GM19238 (cell line): ENCODE measurements at regions not wholly inside any gene's neighbourhood (a gene's known extent, or its start where the extent isn't known, plus 50 kb on each side); places are given as distances from the start of the nearest gene placed in this dataset.
"Not testable (repeated sequence)": the region's sequence is repeated elsewhere in the genome, so short reads cannot be mapped to it uniquely, and the experiment has no call there.

Experiments used
- DNase-seq: peaks from one replicate; pipeline ENCODE4 v3.0.0; 2011; ENCODE audit warnings: low spot score; ENCODE audit not compliant: insufficient read length

GRCh38 chr18:22813648-22814328 lies 119.3 kb upstream of the RBBP8 start:
- DNase-seq: no peak

- DNase-seq: no peak
Measured at GRCh38 chr18:22814329-22814703, 118.8 kb upstream of the RBBP8 start.

- DNase-seq: no peak
Measured at GRCh38 chr18:22816266-22817176, 116.6 kb upstream of the RBBP8 start.

GRCh38 chr18:22817844-22818243 lies 115.3 kb upstream of the RBBP8 start:
- no peak for DNase-seq

- DNase-seq: no peak
Measured at GRCh38 chr18:22822024-22822423, 111.1 kb upstream of the RBBP8 start.

- DNase-seq: no peak
Measured at GRCh38 chr18:22822841-22823508, 110.2 kb upstream of the RBBP8 start.

GRCh38 chr18:22826726-22827125 lies 106.4 kb upstream of the RBBP8 start:
- DNase-seq: no peak

- DNase-seq: no peak
Measured at GRCh38 chr18:22827216-22827615, 105.9 kb upstream of the RBBP8 start.

GRCh38 chr18:22827741-22828140 lies 105.4 kb upstream of the RBBP8 start:
- no peak for DNase-seq

GRCh38 chr18:22828171-22828570 lies 105.0 kb upstream of the RBBP8 start:
- no peak for DNase-seq

- not testable (repeated sequence) for DNase-seq
Measured at GRCh38 chr18:22828583-22828982, 104.5 kb upstream of the RBBP8 start.

GRCh38 chr18:22829781-22830180 lies 103.3 kb upstream of the RBBP8 start:
- DNase-seq: no peak

GRCh38 chr18:22830511-22830910 lies 102.6 kb upstream of the RBBP8 start:
- DNase-seq: no peak

GRCh38 chr18:22831441-22831904 lies 101.7 kb upstream of the RBBP8 start:
- no peak for DNase-seq

- no peak for DNase-seq
Measured at GRCh38 chr18:22836932-22837331, 96.2 kb upstream of the RBBP8 start.

- no peak for DNase-seq
Measured at GRCh38 chr18:22838221-22838620, 94.9 kb upstream of the RBBP8 start.

GRCh38 chr18:22838639-22839277 lies 94.4 kb upstream of the RBBP8 start:
- DNase-seq: peak; percentile 4

GRCh38 chr18:22839340-22839821 lies 93.7 kb upstream of the RBBP8 start:
- DNase-seq: no peak

- no peak for DNase-seq
Measured at GRCh38 chr18:22840606-22841144, 92.5 kb upstream of the RBBP8 start.

GRCh38 chr18:22841840-22842239 lies 91.3 kb upstream of the RBBP8 start:
- no peak for DNase-seq

- no peak for DNase-seq
Measured at GRCh38 chr18:22844190-22844589, 88.9 kb upstream of the RBBP8 start.
